ENCODE measurements at regions not wholly inside any gene's neighbourhood (a gene's known extent, or its start where the extent isn't known, plus 50 kb on each side); places are given as distances from the start of the nearest gene placed in this dataset.
"Not testable (repeated sequence)": the region's sequence is repeated elsewhere in the genome, so short reads cannot be mapped to it uniquely, and the experiment has no call there.

- no peaks in the 10 kb centered on the region for H3K4me1 ChIP-seq
- no peaks in the 10 kb centered on the region for H3K27me3 ChIP-seq (ENCODE audit: low read depth)
- no peaks in the 10 kb centered on the region for H3K9me3 ChIP-seq
- no peak for DNase-seq
- no peak overlapping the region for H3K4me3 ChIP-seq
- TF ChIP-seq CTCF (IDR thresholded peaks at IDR 0.05): no peak
- intact Hi-C loops (cut with DNase I): no loop called here
- no peaks in the 10 kb centered on the region for H3K36me3 ChIP-seq
- H3K27ac ChIP-seq: no peak overlapping the region
- ATAC-seq: no peak
Measured at GRCh38 chr7:13724977-13725566, 264.4 kb downstream of the ETV1 start.

GRCh38 chr7:13725591-13725990 lies 263.9 kb downstream of the ETV1 start:
- Histone ChIP-seq H3K27me3 (ENCODE audit: low read depth) (no peaks in the 10 kb centered on the region), H3K4me3 (no peak overlapping the region), H3K36me3 (no peaks in the 10 kb centered on the region), H3K27ac (no peak overlapping the region), H3K9me3 (no peaks in the 10 kb centered on the region), H3K4me1 (no peaks in the 10 kb centered on the region)
- DNase-seq: no peak
- no peak for ATAC-seq
- no peak for TF ChIP-seq CTCF (IDR thresholded peaks at IDR 0.05)
- intact Hi-C loops (cut with DNase I): no loop called here

- H3K9me3 ChIP-seq: no peaks in the 10 kb centered on the region
- DNase-seq (peak; percentile 60), ATAC-seq (peak; percentile 49 to 51)
- no peak overlapping the region for H3K4me3 ChIP-seq
- H3K36me3 ChIP-seq: no peaks in the 10 kb centered on the region
- no peak overlapping the region for H3K27ac ChIP-seq
- intact Hi-C loops (cut with DNase I): no loop called here
- H3K27me3 ChIP-seq (ENCODE audit: low read depth): no peaks in the 10 kb centered on the region
- no peaks in the 10 kb centered on the region for H3K4me1 ChIP-seq
- TF ChIP-seq CTCF (IDR thresholded peaks at IDR 0.05): no peak
Measured at GRCh38 chr7:13727279-13727678, 262.2 kb downstream of the ETV1 start.

- ATAC-seq (no peak), DNase-seq (no peak)
- Histone ChIP-seq H3K4me3 (no peak overlapping the region), H3K27me3 (ENCODE audit: low read depth) (no peaks in the 10 kb centered on the region), H3K9me3 (no peaks in the 10 kb centered on the region), H3K36me3 (no peaks in the 10 kb centered on the region), H3K4me1 (no peaks in the 10 kb centered on the region), H3K27ac (no peak overlapping the region)
- intact Hi-C loops (cut with DNase I): no loop called here
- TF ChIP-seq CTCF (IDR thresholded peaks at IDR 0.05): no peak
Measured at GRCh38 chr7:13727751-13728150, 261.7 kb downstream of the ETV1 start.

- H3K36me3 ChIP-seq; ATAC-seq; H3K27ac ChIP-seq; H3K9me3 ChIP-seq; H3K4me3 ChIP-seq; intact Hi-C loops (cut with DNase I); H3K4me1 ChIP-seq; DNase-seq; H3K27me3 ChIP-seq (ENCODE audit: low read depth): not testable (repeated sequence)
Measured at GRCh38 chr7:13728430-13728829, 261.0 kb downstream of the ETV1 start.

GRCh38 chr7:13731643-13732042 lies 257.8 kb downstream of the ETV1 start:
- TF ChIP-seq CTCF (IDR thresholded peaks at IDR 0.05): no peak
- Histone ChIP-seq H3K36me3 (no peaks in the 10 kb centered on the region), H3K9me3 (no peaks in the 10 kb centered on the region), H3K4me1 (no peaks in the 10 kb centered on the region), H3K27me3 (ENCODE audit: low read depth) (no peaks in the 10 kb centered on the region), H3K4me3 (no peak overlapping the region), H3K27ac (no peak overlapping the region)
- DNase-seq (no peak), ATAC-seq (no peak)
- intact Hi-C loops (cut with DNase I): no loop called here

Data from lower lobe of right lung (tissue), 2 donors.